ENCODE measurements at regions not wholly inside any gene's neighbourhood (a gene's known extent, or its start where the extent isn't known, plus 50 kb on each side); places are given as distances from the start of the nearest gene placed in this dataset.

DNA sequence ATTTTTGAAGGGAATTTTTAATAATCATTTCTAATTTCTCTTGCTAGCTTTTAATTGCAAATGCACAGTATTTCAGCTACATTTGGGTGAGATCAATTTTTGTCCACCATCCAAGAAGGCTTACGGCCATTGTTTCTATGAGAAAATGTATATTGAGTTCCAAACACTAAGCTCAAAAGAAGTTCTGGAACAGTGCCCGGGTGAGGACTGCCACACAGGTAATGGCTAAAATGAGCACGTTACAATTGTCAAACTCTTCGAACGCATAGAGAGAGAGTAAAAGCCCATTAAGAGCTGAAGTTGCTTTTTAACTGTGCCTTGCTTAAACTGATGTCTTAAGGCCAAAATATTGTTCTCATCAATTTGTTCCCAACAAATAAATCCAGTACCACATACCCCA lies 755.0 kb downstream of the DIAPH3 start:
- H3K79me2 ChIP-seq (ENCODE audit: low read depth): no peaks in the 10 kb centered on the region
- BruUV-seq (replicated peaks): no TSS peak
- H3K36me3 ChIP-seq (ENCODE audit: low read depth): no peaks in the 10 kb centered on the region
- H3K27ac ChIP-seq: no peak overlapping the region
- ChIA-PET POLR2A (ENCODE audit: unreplicated experiment) (no interaction called here), CTCF (no interaction called here)
- intact Hi-C loops (cut with micrococcal nuclease; ENCODE audit: unreplicated experiment): no loop called here
- TF ChIP-seq, protein P1, sequence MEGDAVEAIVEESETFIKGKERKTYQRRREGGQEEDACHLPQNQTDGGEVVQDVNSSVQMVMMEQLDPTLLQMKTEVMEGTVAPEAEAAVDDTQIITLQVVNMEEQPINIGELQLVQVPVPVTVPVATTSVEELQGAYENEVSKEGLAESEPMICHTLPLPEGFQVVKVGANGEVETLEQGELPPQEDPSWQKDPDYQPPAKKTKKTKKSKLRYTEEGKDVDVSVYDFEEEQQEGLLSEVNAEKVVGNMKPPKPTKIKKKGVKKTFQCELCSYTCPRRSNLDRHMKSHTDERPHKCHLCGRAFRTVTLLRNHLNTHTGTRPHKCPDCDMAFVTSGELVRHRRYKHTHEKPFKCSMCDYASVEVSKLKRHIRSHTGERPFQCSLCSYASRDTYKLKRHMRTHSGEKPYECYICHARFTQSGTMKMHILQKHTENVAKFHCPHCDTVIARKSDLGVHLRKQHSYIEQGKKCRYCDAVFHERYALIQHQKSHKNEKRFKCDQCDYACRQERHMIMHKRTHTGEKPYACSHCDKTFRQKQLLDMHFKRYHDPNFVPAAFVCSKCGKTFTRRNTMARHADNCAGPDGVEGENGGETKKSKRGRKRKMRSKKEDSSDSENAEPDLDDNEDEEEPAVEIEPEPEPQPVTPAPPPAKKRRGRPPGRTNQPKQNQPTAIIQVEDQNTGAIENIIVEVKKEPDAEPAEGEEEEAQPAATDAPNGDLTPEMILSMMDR (conservative IDR thresholded peaks at IDR 0.05): no peak
- TF ChIP-seq EZH2 (IDR thresholded peaks at IDR 0.05; ENCODE audit: low read depth): no peak
- H3K4me2 ChIP-seq: no peak overlapping the region
- no peaks in the 10 kb centered on the region for H3K4me1 ChIP-seq (replicated peaks; ENCODE audit: insufficient read depth)
- no peaks in the 10 kb centered on the region for H3K9me2 ChIP-seq (ENCODE audit: insufficient read depth)
- DNase-seq: no peak
- no peaks in the 10 kb centered on the region for H3K27me3 ChIP-seq (ENCODE audit: insufficient read depth, low read depth)
- no peak overlapping the region for H3K4me3 ChIP-seq
- H4K20me1 ChIP-seq (ENCODE audit: insufficient read depth): no peaks in the 10 kb centered on the region
- H2AFZ ChIP-seq: no peak overlapping the region
- H3F3A ChIP-seq (ENCODE audit: insufficient read depth, low read depth): no peaks in the 10 kb centered on the region
- no peaks in the 10 kb centered on the region for H3K9me3 ChIP-seq (ENCODE audit: insufficient read depth, low read depth)

DNA sequence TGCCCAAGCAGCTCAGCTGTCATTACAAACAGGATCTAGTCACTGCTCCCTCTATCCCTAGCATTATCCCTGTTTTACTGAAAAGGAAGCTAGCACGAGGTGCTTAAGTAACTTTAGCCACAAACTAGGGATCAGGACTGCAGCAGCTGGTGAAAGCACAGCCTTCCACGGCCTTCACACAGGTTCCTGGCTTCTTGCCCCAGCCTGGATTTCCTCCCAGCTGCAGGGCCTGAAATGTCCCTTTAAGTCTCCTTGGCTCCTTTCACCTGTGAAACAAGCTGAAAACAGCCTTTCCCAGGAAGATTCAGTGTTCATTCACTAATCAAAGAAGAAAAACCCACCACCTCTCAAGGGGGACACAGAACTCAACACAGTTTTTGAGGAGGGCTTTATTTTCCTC lies 754.5 kb downstream of the DIAPH3 start:
- Histone ChIP-seq H3K27me3 (ENCODE audit: insufficient read depth, low read depth) (no peaks in the 10 kb centered on the region), H3K4me2 (no peak overlapping the region), H3K36me3 (ENCODE audit: low read depth) (no peaks in the 10 kb centered on the region), H3K79me2 (ENCODE audit: low read depth) (no peaks in the 10 kb centered on the region), H3K4me3 (no peak overlapping the region), H3F3A (ENCODE audit: insufficient read depth, low read depth) (no peaks in the 10 kb centered on the region), H3K27ac (no peak overlapping the region), H3K9me2 (ENCODE audit: insufficient read depth) (no peaks in the 10 kb centered on the region), H3K9me3 (ENCODE audit: insufficient read depth, low read depth) (no peaks in the 10 kb centered on the region), H4K20me1 (ENCODE audit: insufficient read depth) (no peaks in the 10 kb centered on the region), H2AFZ (no peak overlapping the region), H3K4me1 (replicated peaks; ENCODE audit: insufficient read depth) (no peaks in the 10 kb centered on the region)
- no TSS peak for BruUV-seq (replicated peaks)
- TF ChIP-seq, protein P1 (conservative IDR thresholded peaks at IDR 0.05): no peak
- TF ChIP-seq EZH2 (IDR thresholded peaks at IDR 0.05; ENCODE audit: low read depth): no peak
- intact Hi-C loops (cut with micrococcal nuclease; ENCODE audit: unreplicated experiment): no loop called here
- ChIA-PET CTCF (no interaction called here), POLR2A (ENCODE audit: unreplicated experiment) (no interaction called here)
- no peak for DNase-seq

DNA sequence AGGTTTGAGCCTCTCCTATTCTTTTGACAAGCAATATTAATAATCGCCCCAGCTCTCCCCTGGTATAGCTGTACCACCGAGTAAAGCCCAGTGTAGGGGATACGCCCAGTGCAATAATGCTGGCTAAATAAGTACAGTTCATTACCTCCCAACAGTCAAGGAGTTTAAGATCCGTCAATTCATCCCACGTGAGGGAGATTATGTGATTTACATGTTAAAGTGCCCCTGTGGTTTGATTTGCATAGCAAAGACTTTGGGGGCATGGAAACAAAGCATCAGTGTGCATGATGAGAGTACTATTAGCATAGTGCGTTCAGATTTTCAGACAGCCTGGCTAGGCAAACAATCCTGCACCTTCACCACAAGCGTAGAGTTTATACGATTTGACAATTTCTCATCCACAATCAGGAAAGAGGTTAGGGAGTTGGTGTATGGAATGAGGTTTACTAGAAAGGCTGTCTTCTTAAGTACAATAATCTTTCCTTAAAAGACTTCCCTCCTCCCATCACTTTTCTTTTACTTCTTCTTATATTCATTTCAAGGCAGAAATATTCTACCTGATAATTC lies 754.0 kb downstream of the DIAPH3 start:
- H3K9me3 ChIP-seq (ENCODE audit: insufficient read depth, low read depth): no peaks in the 10 kb centered on the region
- H3K4me1 ChIP-seq (replicated peaks; ENCODE audit: insufficient read depth): no peaks in the 10 kb centered on the region
- DNase-seq: no peak
- ChIA-PET POLR2A (ENCODE audit: unreplicated experiment) (no interaction called here), CTCF (no interaction called here)
- no peak overlapping the region for H3K4me3 ChIP-seq
- TF ChIP-seq EZH2 (IDR thresholded peaks at IDR 0.05; ENCODE audit: low read depth): no peak
- H3K4me2 ChIP-seq: no peak overlapping the region
- no peaks in the 10 kb centered on the region for H3K79me2 ChIP-seq (ENCODE audit: low read depth)
- BruUV-seq (replicated peaks): no TSS peak
- H3K27ac ChIP-seq: no peak overlapping the region
- no peaks in the 10 kb centered on the region for H3K36me3 ChIP-seq (ENCODE audit: low read depth)
- H3K9me2 ChIP-seq (ENCODE audit: insufficient read depth): no peaks in the 10 kb centered on the region
- no peaks in the 10 kb centered on the region for H4K20me1 ChIP-seq (ENCODE audit: insufficient read depth)
- H3F3A ChIP-seq (ENCODE audit: insufficient read depth, low read depth): no peaks in the 10 kb centered on the region
- H2AFZ ChIP-seq: no peak overlapping the region
- H3K27me3 ChIP-seq (ENCODE audit: insufficient read depth, low read depth): no peaks in the 10 kb centered on the region
- intact Hi-C loops (cut with micrococcal nuclease; ENCODE audit: unreplicated experiment): no loop called here

DNA sequence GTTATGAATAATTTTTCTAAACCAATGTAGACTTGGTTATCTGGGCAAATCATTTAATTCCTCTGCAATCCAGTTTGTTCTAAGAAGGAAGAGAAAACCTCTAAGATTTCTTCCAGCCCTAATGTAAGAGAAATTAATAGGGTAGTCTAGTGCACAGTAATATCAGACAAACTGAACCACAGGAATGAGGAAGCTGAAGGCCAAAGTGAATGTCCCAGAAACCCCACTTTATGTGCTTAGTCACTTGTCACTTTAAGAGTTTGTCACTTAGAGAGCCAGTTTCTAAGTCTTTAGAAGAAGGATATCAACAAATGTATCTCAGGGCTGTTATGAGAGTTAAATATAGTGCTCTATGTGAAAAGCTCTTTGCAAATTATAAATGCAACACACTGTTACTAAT lies 750.6 kb downstream of the DIAPH3 start:
- H4K20me1 ChIP-seq (ENCODE audit: insufficient read depth): no peaks in the 10 kb centered on the region
- H3K9me3 ChIP-seq (ENCODE audit: insufficient read depth, low read depth): no peaks in the 10 kb centered on the region
- no peak overlapping the region for H3K27ac ChIP-seq
- no peaks in the 10 kb centered on the region for H3K9me2 ChIP-seq (ENCODE audit: insufficient read depth)
- ChIA-PET POLR2A (ENCODE audit: unreplicated experiment) (no interaction called here), CTCF (no interaction called here)
- no peak overlapping the region for H3K4me3 ChIP-seq
- no peaks in the 10 kb centered on the region for H3F3A ChIP-seq (ENCODE audit: insufficient read depth, low read depth)
- H3K36me3 ChIP-seq (ENCODE audit: low read depth): no peaks in the 10 kb centered on the region
- intact Hi-C loops (cut with micrococcal nuclease; ENCODE audit: unreplicated experiment): no loop called here
- no peak for DNase-seq
- H3K27me3 ChIP-seq (ENCODE audit: insufficient read depth, low read depth): no peaks in the 10 kb centered on the region
- H3K4me1 ChIP-seq (replicated peaks; ENCODE audit: insufficient read depth): no peaks in the 10 kb centered on the region
- no peaks in the 10 kb centered on the region for H3K79me2 ChIP-seq (ENCODE audit: low read depth)
- no TSS peak for BruUV-seq (replicated peaks)
- no peak overlapping the region for H2AFZ ChIP-seq
- TF ChIP-seq, protein P1 (conservative IDR thresholded peaks at IDR 0.05): no peak
- no peak for TF ChIP-seq EZH2 (IDR thresholded peaks at IDR 0.05; ENCODE audit: low read depth)
- no peak overlapping the region for H3K4me2 ChIP-seq
